Stomach smooth muscle (tissue), 2 donors: ENCODE measurements at regions not wholly inside any gene's neighbourhood (a gene's known extent, or its start where the extent isn't known, plus 50 kb on each side); places are given as distances from the start of the nearest gene placed in this dataset.
A peak's percentile ranks its signal among the peaks of the same experiment; 100 is the strongest.

Experiments used
- H3K27ac ChIP-seq: one replicate; pipeline ENCODE4 v1.7.0; 2013; ENCODE audit warnings: mild to moderate bottlenecking, low read length, inconsistent platforms
- H3K27me3 ChIP-seq, 2 donors: one replicate each; pipeline ENCODE4 v1.7.0; 2013; ENCODE audit warnings: low read length in 2 of 2; ENCODE audit not compliant: insufficient read depth in 2 of 2, control insufficient read depth in 1 of 2
- H3K36me3 ChIP-seq, 2 donors: one replicate each; pipeline ENCODE4 v1.7.0; 2013; ENCODE audit warnings: low read length in 2 of 2; ENCODE audit not compliant: control insufficient read depth in 2 of 2, insufficient read depth in 2 of 2
- H3K4me1 ChIP-seq: one replicate; pipeline ENCODE4 v1.7.0; 2013; ENCODE audit warnings: low read length; ENCODE audit not compliant: control insufficient read depth, insufficient read depth
- H3K4me3 ChIP-seq, 2 donors: one replicate each; pipeline ENCODE4 v1.7.0; 2013; ENCODE audit warnings: low read length in 2 of 2
- H3K9ac ChIP-seq, 2 donors: one replicate each; pipeline ENCODE4 v1.7.0; 2013; ENCODE audit warnings: low read length in 2 of 2, mild to moderate bottlenecking in 1 of 2
- H3K9me3 ChIP-seq, 2 donors: one replicate each; pipeline ENCODE4 v1.7.0; 2013; ENCODE audit warnings: low read length in 2 of 2; ENCODE audit not compliant: control insufficient read depth in 2 of 2
- donor health status: healthy.
- donor health status: Pancreatic carcinoma.

DNA sequence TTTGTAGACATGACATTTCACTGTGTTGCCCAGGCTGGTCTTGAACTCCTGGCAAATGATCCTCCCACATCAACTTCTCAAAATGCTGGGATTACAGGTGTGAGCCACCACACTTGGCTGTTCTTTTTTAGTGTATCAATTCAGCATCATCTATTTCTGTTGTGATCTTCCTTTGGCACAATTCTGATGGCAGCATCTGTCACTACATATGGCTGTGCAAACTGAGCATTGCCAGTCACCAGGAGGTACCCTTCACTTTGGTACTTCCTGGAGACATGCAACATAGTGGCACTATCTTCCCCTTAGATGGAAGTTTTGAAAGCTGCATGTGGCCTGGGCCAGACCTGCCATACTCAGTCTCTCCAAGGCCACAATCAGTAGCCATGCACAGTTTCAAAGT, 467.1 kb upstream of the TMPO start:
- no peak overlapping the region for H3K9ac ChIP-seq

DNA sequence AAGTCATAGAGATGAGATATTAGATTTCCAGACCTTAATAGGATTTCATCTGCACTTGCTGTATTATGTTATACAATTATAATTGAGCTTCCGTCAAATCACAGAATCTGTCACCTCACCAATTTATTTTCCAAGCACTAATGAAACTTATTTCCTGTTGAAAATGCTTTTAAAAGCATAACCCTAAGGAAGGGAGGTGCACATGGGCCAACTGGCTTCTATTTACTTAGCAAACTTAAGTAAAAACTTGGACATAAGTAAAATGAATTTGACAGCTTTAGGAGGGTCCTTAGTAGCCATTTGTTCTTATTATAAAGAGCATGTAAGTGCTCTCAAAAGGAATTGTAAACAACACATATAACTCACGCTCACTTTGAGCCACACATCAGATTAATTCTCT, 462.2 kb upstream of the TMPO start:
- Histone ChIP-seq H3K27me3 (no peaks in the 10 kb centered on the region), H3K36me3 (no peaks in the 10 kb centered on the region), H3K27ac (no peak overlapping the region), H3K4me1 (peaks cover 6% of the 10 kb centered on the region), H3K9ac (no peak overlapping the region), H3K9me3 (no peaks in the 10 kb centered on the region), H3K4me3 (no peak overlapping the region)

More for the DNA sequence above, 467.1 kb upstream of the TMPO start:
- Histone ChIP-seq H3K27ac (no peak overlapping the region), H3K4me3 (no peak overlapping the region), H3K27me3 (no peaks in the 10 kb centered on the region), H3K36me3 (no peaks in the 10 kb centered on the region), H3K9me3 (no peaks in the 10 kb centered on the region), H3K4me1 (no peaks in the 10 kb centered on the region)

DNA sequence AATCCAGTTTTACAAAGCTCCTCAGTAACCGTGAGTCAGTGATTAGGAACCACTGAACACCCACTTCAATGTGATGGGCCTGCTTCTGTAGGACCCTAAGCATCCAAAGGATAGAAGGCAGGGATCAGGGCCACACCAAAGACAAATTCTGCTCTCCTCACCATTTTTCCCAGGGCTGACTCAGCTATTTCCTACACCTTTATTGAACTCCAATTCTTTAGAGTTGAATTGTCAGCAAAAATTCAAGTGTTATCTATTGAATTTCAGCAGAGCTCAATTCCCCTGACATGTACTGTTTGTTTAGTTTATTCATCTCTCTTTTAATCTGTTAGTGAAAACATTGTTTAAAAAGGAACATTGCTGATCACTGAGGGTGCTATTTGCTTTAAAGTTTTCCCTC, 457.7 kb upstream of the TMPO start:
- no peaks in the 10 kb centered on the region for H3K9me3 ChIP-seq
- no peak overlapping the region for H3K9ac ChIP-seq
- peaks cover 10% of the 10 kb centered on the region for H3K4me1 ChIP-seq
- H3K27me3 ChIP-seq = no peaks in the 10 kb centered on the region
- H3K27ac ChIP-seq = no peak overlapping the region
- H3K36me3 ChIP-seq = no peaks in the 10 kb centered on the region
- H3K4me3 ChIP-seq = no peak overlapping the region

DNA sequence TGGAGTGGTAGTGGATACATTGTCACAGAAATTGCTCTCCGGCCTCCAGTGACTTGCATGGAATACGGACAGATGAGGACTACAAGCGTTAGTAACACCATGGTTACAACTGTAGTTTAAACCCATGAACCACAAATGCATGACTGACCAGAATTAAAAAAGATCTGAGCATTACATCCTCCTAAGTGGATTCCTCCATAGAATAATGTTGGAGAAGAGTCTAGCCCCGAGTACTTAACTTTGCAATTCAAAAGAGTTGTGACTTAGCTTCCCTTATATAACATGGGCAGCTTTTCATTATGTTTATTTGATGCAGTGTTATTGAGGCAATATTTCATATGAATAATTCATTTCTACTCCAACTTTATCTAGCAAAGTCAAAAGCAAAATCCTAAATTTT, 457.2 kb upstream of the TMPO start:
- H3K27ac ChIP-seq = no peak overlapping the region
- no peaks in the 10 kb centered on the region for H3K36me3 ChIP-seq
- peaks cover 10% of the 10 kb centered on the region for H3K4me1 ChIP-seq
- no peak overlapping the region for H3K9ac ChIP-seq
- no peaks in the 10 kb centered on the region for H3K9me3 ChIP-seq
- no peaks in the 10 kb centered on the region for H3K27me3 ChIP-seq
- H3K4me3 ChIP-seq = no peak overlapping the region

DNA sequence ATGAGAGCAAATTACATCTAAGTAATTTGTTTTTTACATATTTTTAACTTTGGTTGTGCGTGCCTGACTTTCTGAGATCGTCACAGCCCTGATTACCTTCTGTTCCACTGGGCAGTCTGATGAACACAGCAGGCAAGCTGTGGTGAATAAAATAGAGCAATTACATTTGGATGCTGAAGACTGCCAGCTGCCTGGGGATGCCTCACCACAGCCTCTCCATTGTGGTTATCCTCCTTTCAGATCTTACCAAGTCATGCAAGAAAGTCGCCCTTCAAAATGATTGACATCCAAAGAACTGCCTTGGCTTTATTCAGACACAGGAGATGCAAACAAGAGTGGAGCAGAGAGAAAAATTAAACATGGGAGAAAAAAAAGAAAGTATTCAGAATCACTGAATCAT, 456.6 kb upstream of the TMPO start:
- no peaks in the 10 kb centered on the region for H3K9me3 ChIP-seq
- H3K27ac ChIP-seq = no peak overlapping the region
- H3K36me3 ChIP-seq = no peaks in the 10 kb centered on the region
- H3K9ac ChIP-seq = no peak overlapping the region
- peaks cover 10% of the 10 kb centered on the region for H3K4me1 ChIP-seq
- no peaks in the 10 kb centered on the region for H3K27me3 ChIP-seq
- no peak overlapping the region for H3K4me3 ChIP-seq

DNA sequence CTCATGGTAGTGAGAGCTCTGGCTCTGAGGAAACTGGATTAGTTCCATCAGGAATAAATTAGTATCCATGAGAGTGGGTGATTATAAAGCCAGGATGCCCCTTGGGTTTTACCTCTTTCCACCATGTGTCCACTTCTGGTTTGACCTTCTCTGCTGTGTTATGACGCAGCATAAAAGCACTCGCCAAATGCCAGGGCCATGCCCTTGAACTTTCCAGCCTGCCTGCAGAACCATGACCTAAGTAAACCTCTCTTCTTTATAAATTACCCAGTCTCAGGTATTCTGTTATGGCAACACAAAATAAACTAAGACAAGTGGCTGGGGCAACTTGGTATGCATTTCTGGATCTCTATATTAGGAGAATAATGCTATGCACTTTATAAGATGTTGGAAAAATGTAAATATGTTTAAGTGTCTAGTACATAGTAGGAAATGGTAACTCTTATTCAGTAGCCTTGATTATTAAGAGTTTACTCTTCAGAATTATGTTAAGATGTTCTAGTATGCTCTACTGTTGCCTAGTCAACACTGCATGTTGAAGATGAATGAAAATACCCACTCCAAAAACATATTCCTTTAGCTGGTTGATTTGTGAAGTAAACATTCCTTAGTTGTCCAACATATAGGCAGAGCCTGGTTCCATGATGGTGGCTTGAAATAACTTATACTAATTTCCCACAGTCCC, 455.6 kb upstream of the TMPO start:
- H3K4me1 ChIP-seq = peaks cover 10% of the 10 kb centered on the region
- no peak overlapping the region for H3K9ac ChIP-seq
- no peaks in the 10 kb centered on the region for H3K36me3 ChIP-seq
- H3K4me3 ChIP-seq = no peak overlapping the region
- H3K27me3 ChIP-seq = no peaks in the 10 kb centered on the region
- H3K27ac ChIP-seq = peak overlapping the region; percentile 41
- H3K9me3 ChIP-seq = no peaks in the 10 kb centered on the region

DNA sequence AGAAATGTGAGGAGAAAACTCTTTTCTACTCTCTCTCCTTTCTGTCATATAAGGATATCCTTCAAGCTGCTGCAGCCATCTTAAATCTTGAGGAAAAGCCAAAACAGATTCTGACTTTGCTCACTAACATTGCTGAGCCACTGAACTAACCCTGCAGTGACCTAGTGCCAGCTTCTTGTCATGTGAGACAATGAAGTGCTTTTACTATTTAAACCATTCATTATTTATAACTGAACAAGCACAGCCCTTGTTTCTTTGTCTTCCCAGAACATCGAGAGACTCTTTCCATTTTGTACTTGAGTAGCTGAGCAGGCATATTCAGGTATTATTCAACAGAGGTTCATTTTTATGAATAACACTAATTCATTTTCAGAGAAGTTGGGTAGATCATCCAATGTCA, 455.0 kb upstream of the TMPO start:
- Histone ChIP-seq H3K4me1 (peaks cover 10% of the 10 kb centered on the region), H3K36me3 (no peaks in the 10 kb centered on the region), H3K9me3 (no peaks in the 10 kb centered on the region), H3K27ac (peak overlapping the region; percentile 25), H3K9ac (no peak overlapping the region), H3K4me3 (no peak overlapping the region), H3K27me3 (no peaks in the 10 kb centered on the region)

DNA sequence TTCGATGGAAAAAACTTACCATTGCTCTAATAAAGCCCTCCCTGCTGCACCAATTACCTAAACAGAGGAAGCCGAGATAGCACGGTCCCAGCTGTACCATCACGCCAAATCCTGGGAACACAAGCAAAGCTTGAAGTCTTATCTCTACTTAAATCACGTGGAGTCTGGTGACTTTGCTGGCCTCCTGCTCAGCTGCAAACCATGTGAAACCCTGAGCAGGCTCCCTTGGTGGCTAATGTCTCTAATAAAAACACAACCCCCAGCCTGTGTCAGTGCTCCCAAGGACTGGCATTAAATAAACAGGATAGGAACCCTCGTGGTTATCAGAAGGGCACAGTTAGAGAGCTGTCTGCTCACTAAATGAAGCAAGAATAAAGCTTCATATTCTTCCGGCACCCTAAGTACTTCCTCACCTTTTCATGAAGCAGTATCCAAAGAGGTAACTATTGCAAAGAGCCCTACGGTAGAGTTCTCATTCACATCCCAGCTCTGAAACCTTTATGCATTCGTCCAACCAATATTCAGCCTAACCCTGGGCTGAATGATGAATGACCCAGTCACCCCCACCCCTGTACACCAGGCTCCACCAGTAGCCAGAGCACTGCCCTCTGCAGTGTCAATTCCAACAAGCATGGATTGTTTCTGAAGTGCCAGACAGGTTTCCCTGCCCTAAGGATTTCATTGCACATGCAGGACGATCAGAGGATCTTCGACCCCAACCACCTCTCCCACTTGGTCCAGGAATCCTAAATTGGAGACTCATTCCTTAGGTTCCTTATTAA, 452.7 kb upstream of the TMPO start:
- Histone ChIP-seq H3K27me3 (no peaks in the 10 kb centered on the region), H3K4me3 (no peak overlapping the region), H3K9ac (no peak overlapping the region), H3K36me3 (no peaks in the 10 kb centered on the region), H3K9me3 (no peaks in the 10 kb centered on the region), H3K4me1 (peaks cover 6% of the 10 kb centered on the region), H3K27ac (no peak overlapping the region)

DNA sequence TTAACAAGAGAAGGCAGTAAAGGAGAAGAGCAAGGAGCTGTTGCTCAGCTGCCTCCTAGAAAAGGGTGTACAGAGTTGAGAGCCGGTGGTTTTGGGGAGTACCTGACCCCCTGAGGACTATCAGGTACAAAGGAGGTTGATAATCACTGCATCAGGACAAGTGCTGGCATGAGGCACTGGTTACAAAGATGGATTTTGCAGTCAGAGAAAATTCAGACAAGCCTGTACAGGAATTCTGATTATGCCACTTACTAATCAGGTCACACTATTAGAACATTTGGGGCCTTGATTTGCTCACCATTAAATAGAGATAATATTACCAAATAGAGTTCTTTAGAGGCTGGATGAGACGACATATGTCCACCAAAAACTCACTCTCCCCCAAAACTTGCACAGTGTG, 450.9 kb upstream of the TMPO start:
- no peaks in the 10 kb centered on the region for H3K36me3 ChIP-seq
- H3K4me1 ChIP-seq = peaks cover 3% of the 10 kb centered on the region
- H3K27me3 ChIP-seq = no peaks in the 10 kb centered on the region
- H3K4me3 ChIP-seq = no peak overlapping the region
- H3K27ac ChIP-seq = no peak overlapping the region
- no peaks in the 10 kb centered on the region for H3K9me3 ChIP-seq
- no peak overlapping the region for H3K9ac ChIP-seq

DNA sequence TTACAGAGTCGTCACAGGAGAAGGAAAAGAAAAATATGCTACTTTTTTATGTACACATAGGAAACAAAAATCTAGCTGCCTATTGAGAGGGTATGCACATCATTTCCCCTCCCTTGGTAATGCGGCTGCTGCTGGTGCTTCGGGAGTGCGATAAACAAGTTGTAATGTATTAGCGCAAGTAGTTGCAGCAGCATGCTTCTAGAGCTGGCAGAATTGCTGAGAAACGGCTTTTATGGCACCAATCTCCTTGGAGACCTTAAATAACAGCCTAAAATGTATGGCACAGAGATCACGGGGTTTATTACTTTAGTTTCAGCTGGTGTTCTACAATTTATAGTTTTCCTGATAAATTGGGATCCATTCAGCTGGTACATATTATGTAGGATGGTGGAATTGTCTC, 447.6 kb upstream of the TMPO start:
- Histone ChIP-seq H3K4me1 (no peaks in the 10 kb centered on the region), H3K9me3 (no peaks in the 10 kb centered on the region), H3K9ac (no peak overlapping the region), H3K27me3 (no peaks in the 10 kb centered on the region), H3K4me3 (no peak overlapping the region), H3K36me3 (no peaks in the 10 kb centered on the region), H3K27ac (no peak overlapping the region)

DNA sequence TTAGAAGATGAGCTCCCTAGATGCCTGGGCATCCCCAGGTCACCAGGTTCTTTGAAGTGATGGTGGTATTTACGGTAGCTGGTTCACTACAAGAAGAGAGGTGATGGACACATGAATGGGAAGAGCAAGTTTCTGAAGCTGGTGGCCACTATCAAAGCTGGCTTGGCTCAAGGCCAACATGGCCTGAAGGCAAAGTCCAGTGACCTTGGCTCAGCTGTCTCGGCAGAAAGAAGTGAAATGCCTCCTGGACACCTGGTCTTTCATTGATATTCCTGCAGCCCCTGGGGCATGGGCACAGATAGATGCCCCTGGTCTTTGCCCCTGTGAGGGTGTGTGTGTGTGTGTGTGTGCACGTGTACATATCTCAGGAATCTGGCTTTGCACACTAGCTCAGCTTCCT, 441.8 kb upstream of the TMPO start:
- no peaks in the 10 kb centered on the region for H3K36me3 ChIP-seq
- no peak overlapping the region for H3K9ac ChIP-seq
- H3K27me3 ChIP-seq = no peaks in the 10 kb centered on the region
- H3K4me1 ChIP-seq = no peaks in the 10 kb centered on the region
- no peak overlapping the region for H3K27ac ChIP-seq
- no peaks in the 10 kb centered on the region for H3K9me3 ChIP-seq
- H3K4me3 ChIP-seq = no peak overlapping the region
